Stomach (tissue), 8 donors: ENCODE measurements at regions not wholly inside any gene's neighbourhood (a gene's known extent, or its start where the extent isn't known, plus 50 kb on each side); places are given as distances from the start of the nearest gene placed in this dataset.

Experiments used
- DNase-seq, 2 donors: peaks; one replicate each; pipeline versions ENCODE4 v3.0.0 to v3.0.0-alpha.2; 2013 to 2019
- H3K27ac ChIP-seq, 5 donors: fragments of 200-600 bp in 4 of 5; sonication (generic) in 4 of 5; one replicate each; pipeline ENCODE4 v1.5.1; 2013 to 2019; ENCODE audit warnings: mild to moderate bottlenecking in 1 of 5, moderate library complexity in 1 of 5
- H3K27me3 ChIP-seq, 3 donors: fragments of 200-600 bp; sonication (generic); one replicate each; pipeline ENCODE4 v1.5.1; 2017 to 2019; ENCODE audit warnings: mixed run types in 1 of 3
- H3K36me3 ChIP-seq, 4 donors: fragments of 200-600 bp; sonication (generic); 1 replicate in 3 of 4; 2 replicates in 1 of 4; pipeline ENCODE4 v1.5.1; 2016 to 2019
- H3K4me1 ChIP-seq, 4 donors: fragments of 200-600 bp; sonication (generic); one replicate each; pipeline ENCODE4 v1.5.1; 2016 to 2019
- H3K4me3 ChIP-seq, 4 donors: fragments of 200-600 bp; sonication (generic) in 3 of 4; one replicate each; pipeline ENCODE4 v1.5.1; 2016 to 2019; ENCODE audit warnings: mild to moderate bottlenecking in 1 of 4
- H3K9me3 ChIP-seq, 4 donors: fragments of 200-600 bp; sonication (generic); one replicate each; pipeline ENCODE4 v1.5.1; 2016 to 2019
- EP300 ChIP-seq: sonication (generic); formaldehyde crosslinking; IDR thresholded peaks from one replicate; pipeline ENCODE4 v1.6.1; 2017; ENCODE audit warnings: antibody characterized with exemption
- POLR2A ChIP-seq, 4 donors: fragments of 450-650 bp; IDR thresholded peaks; one replicate each; pipeline ENCODE4 v1.6.1; 2016; ENCODE audit warnings: antibody characterized with exemption in 4 of 4, control low read depth in 2 of 4, mild to moderate bottlenecking in 1 of 4, moderate library complexity in 1 of 4
- POLR2AphosphoS5 ChIP-seq, 3 donors: sonication (generic); formaldehyde crosslinking; IDR thresholded peaks; one replicate each; pipeline ENCODE4 v1.6.1; 2016; ENCODE audit warnings: antibody characterized with exemption in 3 of 3
- WGBS, 5 donors: extraction: QIAGEN DNeasy Blood & Tissue Kit in 3 of 5; methylation state at CpG; one replicate each; pipeline versions ENCODE4 v1.1.5 to v1.1.7; 2013 to 2018; 5-methylcytosine and 5-hydroxymethylcytosine counted together
- intact Hi-C: fragments of 100-400 bp; cut with DNase I; formaldehyde crosslinking; loops from one replicate; pipeline ENCODE4 v1.15.1; 2023; ENCODE audit warnings: low total_unique reads
- TF ChIP-seq, protein P1 (sequence below), 7 experiments: fragments of 450-650 bp in 4 of 7; fragments of 200-600 bp in 3 of 7; sonication (generic) in 3 of 7; IDR thresholded peaks; one replicate each; pipeline ENCODE4 v1.5.1; 2016 to 2019; ENCODE audit warnings: antibody characterized with exemption in 7 of 7, control low read depth in 2 of 7, mild to moderate bottlenecking in 1 of 7
- donor health status: healthy with polysubstance abuse.
- donor health status: Bipolar disorder and iron deficiency.
- donor health status: healthy.

GRCh38 chr15:38689522-38689921 lies 124.9 kb upstream of the RASGRP1 start:
- Histone ChIP-seq H3K36me3 (no peaks in the 10 kb centered on the region), H3K9me3 (no peaks in the 10 kb centered on the region), H3K27ac (no peak overlapping the region), H3K27me3 (no peaks in the 10 kb centered on the region), H3K4me3 (no peak overlapping the region), H3K4me1 (no peaks in the 10 kb centered on the region)
- no peak for DNase-seq
- intact Hi-C loops = no loop called here
- WGBS, 5 donors = 78 to 92% (median 88%) methylated on average over 2 of the region's 2 CpGs
- TF ChIP-seq POLR2A (IDR thresholded peaks at IDR 0.05) (no peak), POLR2AphosphoS5 (IDR thresholded peaks at IDR 0.05) (no peak), EP300 (no peak)
- TF ChIP-seq, protein P1, sequence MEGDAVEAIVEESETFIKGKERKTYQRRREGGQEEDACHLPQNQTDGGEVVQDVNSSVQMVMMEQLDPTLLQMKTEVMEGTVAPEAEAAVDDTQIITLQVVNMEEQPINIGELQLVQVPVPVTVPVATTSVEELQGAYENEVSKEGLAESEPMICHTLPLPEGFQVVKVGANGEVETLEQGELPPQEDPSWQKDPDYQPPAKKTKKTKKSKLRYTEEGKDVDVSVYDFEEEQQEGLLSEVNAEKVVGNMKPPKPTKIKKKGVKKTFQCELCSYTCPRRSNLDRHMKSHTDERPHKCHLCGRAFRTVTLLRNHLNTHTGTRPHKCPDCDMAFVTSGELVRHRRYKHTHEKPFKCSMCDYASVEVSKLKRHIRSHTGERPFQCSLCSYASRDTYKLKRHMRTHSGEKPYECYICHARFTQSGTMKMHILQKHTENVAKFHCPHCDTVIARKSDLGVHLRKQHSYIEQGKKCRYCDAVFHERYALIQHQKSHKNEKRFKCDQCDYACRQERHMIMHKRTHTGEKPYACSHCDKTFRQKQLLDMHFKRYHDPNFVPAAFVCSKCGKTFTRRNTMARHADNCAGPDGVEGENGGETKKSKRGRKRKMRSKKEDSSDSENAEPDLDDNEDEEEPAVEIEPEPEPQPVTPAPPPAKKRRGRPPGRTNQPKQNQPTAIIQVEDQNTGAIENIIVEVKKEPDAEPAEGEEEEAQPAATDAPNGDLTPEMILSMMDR (IDR thresholded peaks at IDR 0.05) = no peak

DNA sequence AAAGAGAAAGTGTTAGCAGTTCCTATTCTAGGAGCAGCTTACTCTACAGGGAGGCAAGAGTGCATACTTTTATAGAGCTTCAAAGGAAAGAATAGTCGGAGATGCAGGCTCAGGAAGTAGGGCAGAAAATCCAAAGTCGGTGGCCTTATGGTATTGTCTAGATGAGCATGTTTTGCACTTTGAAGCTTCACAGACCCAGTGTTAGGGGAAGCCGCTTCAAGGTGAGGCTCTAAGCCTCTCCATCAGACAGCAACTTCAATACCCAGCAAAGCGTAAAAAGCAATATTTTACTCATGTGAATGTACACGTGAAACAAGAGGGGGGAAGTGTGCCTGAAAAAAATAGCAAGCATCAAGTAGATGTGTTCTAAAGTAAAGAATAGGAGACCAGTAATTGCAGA lies 125.6 kb upstream of the RASGRP1 start:
- Histone ChIP-seq H3K27ac (no peak overlapping the region), H3K36me3 (no peaks in the 10 kb centered on the region), H3K4me1 (no peaks in the 10 kb centered on the region), H3K27me3 (no peaks in the 10 kb centered on the region), H3K9me3 (no peaks in the 10 kb centered on the region), H3K4me3 (no peak overlapping the region)
- intact Hi-C loops = loop anchor here (10.0 kb wide), 1 partner anchor 245 kb away; no protein-coding TSS in a partner anchor
- WGBS, 5 donors = 79 to 95% (median 90%) methylated on average over 5 of the region's 5 CpGs
- DNase-seq = no peak
- TF ChIP-seq EP300 (no peak), POLR2A (IDR thresholded peaks at IDR 0.05) (no peak), POLR2AphosphoS5 (IDR thresholded peaks at IDR 0.05) (no peak)
- TF ChIP-seq, protein P1 (IDR thresholded peaks at IDR 0.05) = no peak

GRCh38 chr15:38690719-38691332 lies 126.2 kb upstream of the RASGRP1 start:
- WGBS, 5 donors = 14 to 31% (median 21%) methylated on average over 4 of the region's 4 CpGs
- peaks cover 0 to 1% (median 0%) of the 10 kb centered on the region in 4 donors for H3K4me1 ChIP-seq
- no peak for TF ChIP-seq POLR2A (IDR thresholded peaks at IDR 0.05)
- TF ChIP-seq, protein P1 (IDR thresholded peaks at IDR 0.05) = peak in 5 of 7 experiments; percentile 26 to 71 (median 69)
- intact Hi-C loops = loop anchor here (10.0 kb wide), 1 partner anchor 246 kb away; no protein-coding TSS in a partner anchor
- H3K27ac ChIP-seq = no peak overlapping the region
- no peaks in the 10 kb centered on the region for H3K36me3 ChIP-seq
- H3K9me3 ChIP-seq = no peaks in the 10 kb centered on the region
- H3K4me3 ChIP-seq = no peak overlapping the region
- H3K27me3 ChIP-seq = no peaks in the 10 kb centered on the region
- DNase-seq = peak; percentile 73 to 92

- Histone ChIP-seq H3K9me3 (no peaks in the 10 kb centered on the region), H3K27me3 (no peaks in the 10 kb centered on the region), H3K4me3 (no peak overlapping the region), H3K4me1 (peaks cover 0 to 6% (median 0%) of the 10 kb centered on the region in 4 donors), H3K27ac (no peak overlapping the region), H3K36me3 (no peaks in the 10 kb centered on the region)
- WGBS, 5 donors = 70 to 77% (median 72%) methylated on average over 2 of the region's 2 CpGs
- intact Hi-C loops = loop anchor here (10.0 kb wide), 1 partner anchor 247 kb away; no protein-coding TSS in a partner anchor
- no peak for DNase-seq
- no peak for TF ChIP-seq POLR2A (IDR thresholded peaks at IDR 0.05)
- TF ChIP-seq EP300 = no peak
- TF ChIP-seq, protein P1 (IDR thresholded peaks at IDR 0.05) = no peak
- TF ChIP-seq POLR2AphosphoS5 (IDR thresholded peaks at IDR 0.05) = no peak
These were observed 126.8 kb upstream of the RASGRP1 start for GRCh38 chr15:38691377-38691776.
